Prostate gland (tissue), 2 donors: ENCODE measurements at regions not wholly inside any gene's neighbourhood (a gene's known extent, or its start where the extent isn't known, plus 50 kb on each side); places are given as distances from the start of the nearest gene placed in this dataset.

Experiments used
- CTCF ChIP-seq, 4 experiments: fragments of 200-600 bp in 2 of 4; fragments of 450-650 bp in 2 of 4; sonication (generic) in 2 of 4; IDR thresholded peaks; 1 replicate in 3 of 4; 2 replicates in 1 of 4; pipeline ENCODE4 v1.5.1; 2016 to 2019; ENCODE audit warnings: antibody characterized with exemption in 4 of 4, mild to moderate bottlenecking in 2 of 4, moderate library complexity in 2 of 4
- POLR2AphosphoS5 ChIP-seq: sonication (generic); formaldehyde crosslinking; IDR thresholded peaks from one replicate; pipeline ENCODE4 v1.6.1; 2017; ENCODE audit warnings: antibody characterized with exemption

GRCh38 chr10:4749271-4749574 is 76.8 kb upstream of the AKR1E2 start:
- TF ChIP-seq POLR2AphosphoS5 = no peak
- TF ChIP-seq CTCF (IDR thresholded peaks at IDR 0.05) = no peak
